ENCODE measurements at regions not wholly inside any gene's neighbourhood (a gene's known extent, or its start where the extent isn't known, plus 50 kb on each side); places are given as distances from the start of the nearest gene placed in this dataset.

DNA sequence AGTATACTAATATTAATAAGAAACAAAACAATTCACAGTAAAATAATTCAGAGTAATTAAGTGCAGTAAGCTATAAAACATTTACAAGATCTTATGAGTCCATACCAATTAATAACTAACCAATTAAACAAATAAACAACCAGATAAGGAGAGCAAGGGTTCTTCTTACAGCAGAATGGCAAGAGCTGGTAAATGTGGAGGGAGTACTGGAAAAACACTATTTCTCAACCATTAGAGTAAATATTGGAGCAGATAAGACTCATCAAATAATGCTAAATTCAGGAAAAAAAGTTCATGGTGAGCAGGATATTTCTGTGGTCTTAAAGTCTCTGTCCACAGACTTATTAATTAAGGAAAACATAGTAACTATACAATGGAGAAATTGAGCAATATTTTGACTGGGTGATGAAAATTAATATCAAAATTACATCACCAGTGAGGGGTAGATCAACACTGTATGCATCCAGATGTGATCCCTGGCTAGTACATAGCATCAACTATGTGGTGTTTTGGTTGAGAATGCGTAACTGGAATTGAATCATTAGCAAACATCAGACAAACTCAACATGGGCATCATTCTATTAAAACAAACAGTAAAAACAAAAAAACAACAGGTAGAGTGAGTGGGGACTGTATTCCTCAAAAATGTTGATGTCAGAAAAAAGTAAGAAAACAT, 1376.7 kb downstream of the PCDH19 start:
- Histone ChIP-seq H3K9me3 (ENCODE audit: low read length) (no peaks in the 10 kb centered on the region), H3K27me3 (ENCODE audit: insufficient read depth, low read length, poor library complexity, severe bottlenecking) (no peaks in the 10 kb centered on the region), H3K27ac (ENCODE audit: low read depth, low read length) (no peak overlapping the region), H3K4me3 (ENCODE audit: low read length) (no peak overlapping the region), H3K4me1 (ENCODE audit: insufficient read depth, low read length) (no peaks in the 10 kb centered on the region), H3K36me3 (ENCODE audit: insufficient read depth, low read length) (no peaks in the 10 kb centered on the region)
- POLR2A ChIA-PET = no interaction called here
- DNase-seq = no peak
- Mint-ChIP-seq H3K4me3 (no peak overlapping the region), H3K4me1 (no peaks in the 10 kb centered on the region), H3K27me3 (peaks cover 0 to 7% of the 10 kb centered on the region in 2 donors), H3K36me3 (no peaks in the 10 kb centered on the region), H3K27ac (no peak overlapping the region), H3K9me3 (peaks cover 0 to 10% (median 3%) of the 10 kb centered on the region in 5 donors)
- CTCF ChIA-PET = no interaction called here

GRCh38 chrX:99010957-99011356, 1399.1 kb downstream of the PCDH19 start:
- H3K4me3 Mint-ChIP-seq = no peak overlapping the region
- Histone ChIP-seq H3K27me3 (ENCODE audit: insufficient read depth, low read length, poor library complexity, severe bottlenecking) (no peaks in the 10 kb centered on the region), H3K4me1 (ENCODE audit: insufficient read depth, low read length) (no peaks in the 10 kb centered on the region), H3K27ac (ENCODE audit: low read depth, low read length) (no peak overlapping the region), H3K9me3 (ENCODE audit: low read length) (no peaks in the 10 kb centered on the region), H3K36me3 (ENCODE audit: insufficient read depth, low read length) (no peaks in the 10 kb centered on the region), H3K4me3 (ENCODE audit: low read length) (no peak overlapping the region)
- CTCF ChIA-PET = no interaction called here
- H3K27me3 Mint-ChIP-seq = no peaks in the 10 kb centered on the region
- no peaks in the 10 kb centered on the region for H3K4me1 Mint-ChIP-seq
- no peaks in the 10 kb centered on the region for H3K36me3 Mint-ChIP-seq
- peaks cover 0 to 4% (median 1%) of the 10 kb centered on the region in 5 donors for H3K9me3 Mint-ChIP-seq
- POLR2A ChIA-PET = no interaction called here
- DNase-seq = no peak
- no peak overlapping the region for H3K27ac Mint-ChIP-seq

- Histone ChIP-seq H3K9me3 (ENCODE audit: low read length) (no peaks in the 10 kb centered on the region), H3K27ac (ENCODE audit: low read depth, low read length) (no peak overlapping the region), H3K4me3 (ENCODE audit: low read length) (no peak overlapping the region), H3K27me3 (ENCODE audit: insufficient read depth, low read length, poor library complexity, severe bottlenecking) (no peaks in the 10 kb centered on the region), H3K36me3 (ENCODE audit: insufficient read depth, low read length) (no peaks in the 10 kb centered on the region), H3K4me1 (ENCODE audit: insufficient read depth, low read length) (no peaks in the 10 kb centered on the region)
- Mint-ChIP-seq H3K9me3 (peaks cover 0 to 11% (median 7%) of the 10 kb centered on the region in 5 donors), H3K4me3 (no peak overlapping the region), H3K27ac (no peak overlapping the region), H3K4me1 (no peaks in the 10 kb centered on the region), H3K27me3 (peaks cover 0 to 3% of the 10 kb centered on the region in 2 donors), H3K36me3 (no peaks in the 10 kb centered on the region)
- ChIA-PET CTCF (no interaction called here), POLR2A (no interaction called here)
- DNase-seq = no peak
Observed at GRCh38 chrX:99001286-99001685, 1408.8 kb downstream of the PCDH19 start.

DNA sequence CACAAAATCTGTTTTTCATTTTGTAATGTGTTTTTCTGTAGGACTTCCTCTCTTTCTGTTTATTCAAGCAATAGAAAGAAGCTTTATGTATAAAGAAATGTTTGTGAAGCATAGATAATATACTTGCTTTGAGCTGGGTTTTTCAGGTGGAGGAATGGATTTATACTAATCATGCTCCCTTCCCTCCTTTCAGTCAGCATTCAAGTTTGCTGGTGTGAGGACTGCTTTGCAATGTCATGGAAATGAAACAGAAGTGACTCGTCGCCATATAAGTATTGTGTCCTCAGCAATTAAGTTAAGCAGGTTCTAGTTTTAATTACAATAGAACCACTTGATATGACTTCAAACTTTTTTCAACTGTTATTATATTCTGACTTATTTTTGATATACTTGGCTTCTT, 1447.1 kb downstream of the PCDH19 start:
- H3K4me3 Mint-ChIP-seq = no peak overlapping the region
- no peaks in the 10 kb centered on the region for H3K4me1 Mint-ChIP-seq
- no peaks in the 10 kb centered on the region for H3K9me3 ChIP-seq (ENCODE audit: low read length)
- no peak for DNase-seq
- H3K9me3 Mint-ChIP-seq = no peaks in the 10 kb centered on the region
- H3K36me3 ChIP-seq (ENCODE audit: insufficient read depth, low read length) = no peaks in the 10 kb centered on the region
- H3K27me3 Mint-ChIP-seq = no peaks in the 10 kb centered on the region
- H3K27me3 ChIP-seq (ENCODE audit: insufficient read depth, low read length, poor library complexity, severe bottlenecking) = no peaks in the 10 kb centered on the region
- POLR2A ChIA-PET = no interaction called here
- H3K27ac Mint-ChIP-seq = no peak overlapping the region
- CTCF ChIA-PET = no interaction called here
- H3K27ac ChIP-seq (ENCODE audit: low read depth, low read length) = no peak overlapping the region
- H3K4me3 ChIP-seq (ENCODE audit: low read length) = no peak overlapping the region
- no peaks in the 10 kb centered on the region for H3K36me3 Mint-ChIP-seq
- H3K4me1 ChIP-seq (ENCODE audit: insufficient read depth, low read length) = no peaks in the 10 kb centered on the region

- peaks cover 0 to 8% (median 4%) of the 10 kb centered on the region in 5 donors for H3K9me3 Mint-ChIP-seq
- no peaks in the 10 kb centered on the region for H3K4me1 Mint-ChIP-seq
- CTCF ChIA-PET = no interaction called here
- Histone ChIP-seq H3K27ac (ENCODE audit: low read depth, low read length) (no peak overlapping the region), H3K9me3 (ENCODE audit: low read length) (no peaks in the 10 kb centered on the region), H3K4me3 (ENCODE audit: low read length) (no peak overlapping the region), H3K4me1 (ENCODE audit: insufficient read depth, low read length) (no peaks in the 10 kb centered on the region), H3K36me3 (ENCODE audit: insufficient read depth, low read length) (no peaks in the 10 kb centered on the region), H3K27me3 (ENCODE audit: insufficient read depth, low read length, poor library complexity, severe bottlenecking) (no peaks in the 10 kb centered on the region)
- H3K4me3 Mint-ChIP-seq = no peak overlapping the region
- H3K27me3 Mint-ChIP-seq = no peaks in the 10 kb centered on the region
- POLR2A ChIA-PET = no interaction called here
- H3K27ac Mint-ChIP-seq = no peak overlapping the region
- no peak for DNase-seq
- peaks cover 0 to 3% (median 0%) of the 10 kb centered on the region in 3 donors for H3K36me3 Mint-ChIP-seq
Observed at GRCh38 chrX:98956014-98956413, 1454.1 kb downstream of the PCDH19 start.

DNA sequence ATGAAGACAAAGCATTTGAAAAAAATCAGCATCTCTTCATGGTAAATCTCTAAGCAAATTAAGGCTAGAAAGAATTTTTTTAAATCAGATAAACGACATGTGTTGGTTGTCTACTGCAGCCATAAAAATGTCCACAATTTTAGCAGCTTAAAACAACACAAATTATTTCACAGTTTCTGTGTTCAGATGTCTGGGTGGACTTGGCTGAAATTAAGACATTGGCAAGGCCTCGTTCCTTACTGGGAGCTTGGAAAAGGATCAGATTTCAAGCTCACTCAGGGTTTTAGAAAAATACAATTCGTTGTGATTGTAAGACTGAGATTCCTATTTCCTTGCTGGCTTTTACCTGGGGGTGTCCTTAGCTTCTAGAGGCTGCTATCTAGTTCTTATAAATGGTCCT, 1470.6 kb downstream of the PCDH19 start:
- no peaks in the 10 kb centered on the region for H3K36me3 ChIP-seq (ENCODE audit: insufficient read depth, low read length)
- H3K36me3 Mint-ChIP-seq = no peaks in the 10 kb centered on the region
- no peak for DNase-seq
- peaks cover 0 to 2% (median 0%) of the 10 kb centered on the region in 5 donors for H3K9me3 Mint-ChIP-seq
- H3K27me3 ChIP-seq (ENCODE audit: insufficient read depth, low read length, poor library complexity, severe bottlenecking) = no peaks in the 10 kb centered on the region
- H3K4me3 Mint-ChIP-seq = no peak overlapping the region
- no peak overlapping the region for H3K27ac Mint-ChIP-seq
- POLR2A ChIA-PET = no interaction called here
- H3K4me1 Mint-ChIP-seq = no peaks in the 10 kb centered on the region
- H3K4me3 ChIP-seq (ENCODE audit: low read length) = no peak overlapping the region
- H3K27ac ChIP-seq (ENCODE audit: low read depth, low read length) = no peak overlapping the region
- H3K4me1 ChIP-seq (ENCODE audit: insufficient read depth, low read length) = no peaks in the 10 kb centered on the region
- CTCF ChIA-PET = no interaction called here
- H3K27me3 Mint-ChIP-seq = peaks cover 0 to 1% of the 10 kb centered on the region in 2 donors
- no peaks in the 10 kb centered on the region for H3K9me3 ChIP-seq (ENCODE audit: low read length)

GRCh38 chrX:98931216-98931615, 1478.9 kb downstream of the PCDH19 start:
- Mint-ChIP-seq H3K36me3 (no peaks in the 10 kb centered on the region), H3K4me3 (no peak overlapping the region), H3K27me3 (peaks cover 0 to 1% of the 10 kb centered on the region in 2 donors), H3K27ac (no peak overlapping the region), H3K4me1 (no peaks in the 10 kb centered on the region), H3K9me3 (peaks cover 0 to 7% (median 4%) of the 10 kb centered on the region in 5 donors)
- CTCF ChIA-PET = no interaction called here
- Histone ChIP-seq H3K9me3 (ENCODE audit: low read length) (no peaks in the 10 kb centered on the region), H3K4me1 (ENCODE audit: insufficient read depth, low read length) (no peaks in the 10 kb centered on the region), H3K27ac (ENCODE audit: low read depth, low read length) (no peak overlapping the region), H3K4me3 (ENCODE audit: low read length) (no peak overlapping the region), H3K27me3 (ENCODE audit: insufficient read depth, low read length, poor library complexity, severe bottlenecking) (no peaks in the 10 kb centered on the region), H3K36me3 (ENCODE audit: insufficient read depth, low read length) (no peaks in the 10 kb centered on the region)
- DNase-seq = no peak
- POLR2A ChIA-PET = no interaction called here

- H3K27me3 ChIP-seq (ENCODE audit: insufficient read depth, low read length, poor library complexity, severe bottlenecking) = no peaks in the 10 kb centered on the region
- no peak overlapping the region for H3K4me3 Mint-ChIP-seq
- H3K36me3 Mint-ChIP-seq = no peaks in the 10 kb centered on the region
- peaks cover 0 to 11% (median 4%) of the 10 kb centered on the region in 5 donors for H3K9me3 Mint-ChIP-seq
- H3K27ac Mint-ChIP-seq = no peak overlapping the region
- no peaks in the 10 kb centered on the region for H3K4me1 Mint-ChIP-seq
- H3K27me3 Mint-ChIP-seq = no peaks in the 10 kb centered on the region
- no peaks in the 10 kb centered on the region for H3K4me1 ChIP-seq (ENCODE audit: insufficient read depth, low read length)
- DNase-seq = no peak
- no peaks in the 10 kb centered on the region for H3K9me3 ChIP-seq (ENCODE audit: low read length)
- H3K27ac ChIP-seq (ENCODE audit: low read depth, low read length) = no peak overlapping the region
- no peaks in the 10 kb centered on the region for H3K36me3 ChIP-seq (ENCODE audit: insufficient read depth, low read length)
- POLR2A ChIA-PET = no interaction called here
- CTCF ChIA-PET = no interaction called here
- no peak overlapping the region for H3K4me3 ChIP-seq (ENCODE audit: low read length)
Observed at GRCh38 chrX:98924511-98924910, 1485.6 kb downstream of the PCDH19 start.

DNA sequence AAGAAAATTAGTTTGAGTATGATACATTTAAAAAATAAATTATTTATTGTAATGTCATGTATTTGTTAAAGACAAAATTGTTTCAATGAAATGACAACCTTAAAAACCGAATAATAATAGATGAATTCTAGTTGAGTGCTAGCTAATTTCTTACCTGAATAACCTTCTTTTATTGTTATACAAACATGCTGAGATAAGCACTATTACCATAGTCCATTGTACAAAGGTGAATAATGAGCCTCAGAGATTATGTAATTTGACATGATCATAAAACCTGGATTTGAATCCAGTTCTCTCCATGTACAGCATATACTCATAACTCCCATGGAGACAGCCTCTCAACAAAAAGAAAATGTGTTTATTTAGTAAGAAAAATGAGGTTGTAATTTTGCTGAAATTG, 1512.9 kb downstream of the PCDH19 start:
- Histone ChIP-seq H3K4me1 (ENCODE audit: insufficient read depth, low read length) (no peaks in the 10 kb centered on the region), H3K4me3 (ENCODE audit: low read length) (no peak overlapping the region), H3K36me3 (ENCODE audit: insufficient read depth, low read length) (no peaks in the 10 kb centered on the region), H3K9me3 (ENCODE audit: low read length) (no peaks in the 10 kb centered on the region), H3K27ac (ENCODE audit: low read depth, low read length) (no peak overlapping the region), H3K27me3 (ENCODE audit: insufficient read depth, low read length, poor library complexity, severe bottlenecking) (no peaks in the 10 kb centered on the region)
- H3K36me3 Mint-ChIP-seq = no peaks in the 10 kb centered on the region
- ChIA-PET POLR2A (no interaction called here), CTCF (no interaction called here)
- H3K27me3 Mint-ChIP-seq = peaks cover 0 to 2% of the 10 kb centered on the region in 2 donors
- H3K4me3 Mint-ChIP-seq = no peak overlapping the region
- H3K9me3 Mint-ChIP-seq = peaks cover 0 to 2% (median 0%) of the 10 kb centered on the region in 5 donors
- H3K27ac Mint-ChIP-seq = no peak overlapping the region
- H3K4me1 Mint-ChIP-seq = no peaks in the 10 kb centered on the region
- no peak for DNase-seq
